Activated CD4-positive, alpha-beta T cell treated with anti-CD3 and anti-CD28 coated beads, Interleukin-2, Interleukin-6, amounts not matched to agents 100 ng/mL and 50 ng/mL, durations not matched to agents 16 hours and 8 hours (primary cell): ENCODE measurements at regions not wholly inside any gene's neighbourhood (a gene's known extent, or its start where the extent isn't known, plus 50 kb on each side); places are given as distances from the start of the nearest gene placed in this dataset.
"Not testable (repeated sequence)": the region's sequence is repeated elsewhere in the genome, so short reads cannot be mapped to it uniquely, and the experiment has no call there.

Experiments
- DNase-seq: peaks from one replicate; pipeline ENCODE4 v3.0.0-alpha.2; 2020

- DNase-seq, result no peak
Observed at GRCh38 chr6:159642995-159643394, 50.0 kb downstream of the SOD2 start.

- no peak for DNase-seq
Observed at GRCh38 chr6:159642481-159642880, 50.6 kb downstream of the SOD2 start.

GRCh38 chr6:159640722-159641482 lies 52.1 kb downstream of the SOD2 start:
- no peak for DNase-seq

GRCh38 chr6:159640322-159640721 lies 52.7 kb downstream of the SOD2 start:
- DNase-seq, result no peak

DNA sequence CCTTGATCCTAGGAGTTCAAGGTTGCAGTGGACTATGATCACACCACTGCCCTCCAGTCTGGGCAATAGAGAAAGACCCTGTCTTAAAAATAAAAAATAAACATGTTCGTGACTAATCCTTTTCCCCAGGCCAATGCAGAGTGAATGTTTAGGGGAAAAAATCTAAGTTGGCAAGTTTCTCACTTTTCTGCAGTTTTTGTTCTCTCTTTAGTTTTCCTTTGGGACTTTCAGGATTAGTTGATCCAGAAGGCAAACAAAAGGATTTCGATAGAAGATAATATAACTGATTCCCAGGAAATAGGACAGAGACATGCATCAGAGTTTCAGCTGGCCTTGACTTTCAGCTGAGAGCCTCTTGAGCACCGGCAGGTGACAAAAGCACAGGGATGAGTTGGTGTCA lies 53.3 kb downstream of the SOD2 start:
- DNase-seq, result no peak

GRCh38 chr6:159633196-159633595 lies 59.8 kb downstream of the SOD2 start:
- DNase-seq, result no peak

GRCh38 chr6:159631886-159632285 lies 61.2 kb downstream of the SOD2 start:
- no peak for DNase-seq

- DNase-seq, result no peak
Observed at GRCh38 chr6:159627939-159628338, 65.1 kb downstream of the SOD2 start.

GRCh38 chr6:159626506-159626905 lies 66.5 kb downstream of the SOD2 start:
- not testable (repeated sequence) for DNase-seq

DNA sequence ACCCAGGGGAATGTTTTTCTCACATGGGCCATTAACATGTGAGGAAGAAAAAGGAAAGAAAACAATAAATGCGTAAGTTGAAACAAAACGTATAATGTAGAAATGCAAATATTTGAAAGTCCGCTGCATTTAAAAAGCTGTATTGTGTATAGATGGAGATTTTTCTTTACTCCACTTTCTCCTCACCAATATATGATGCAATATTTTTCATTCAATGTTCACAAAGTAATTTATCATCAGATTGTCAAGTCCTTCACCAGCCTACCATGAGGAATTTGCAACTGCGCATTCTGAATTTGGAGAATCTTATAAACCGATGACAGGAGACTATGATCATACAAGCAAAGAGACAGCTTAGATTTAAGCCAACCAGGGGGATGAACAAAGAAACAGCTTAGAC lies 69.9 kb downstream of the SOD2 start:
- no peak for DNase-seq

GRCh38 chr6:159620947-159621346 lies 72.1 kb downstream of the SOD2 start:
- no peak for DNase-seq

DNA sequence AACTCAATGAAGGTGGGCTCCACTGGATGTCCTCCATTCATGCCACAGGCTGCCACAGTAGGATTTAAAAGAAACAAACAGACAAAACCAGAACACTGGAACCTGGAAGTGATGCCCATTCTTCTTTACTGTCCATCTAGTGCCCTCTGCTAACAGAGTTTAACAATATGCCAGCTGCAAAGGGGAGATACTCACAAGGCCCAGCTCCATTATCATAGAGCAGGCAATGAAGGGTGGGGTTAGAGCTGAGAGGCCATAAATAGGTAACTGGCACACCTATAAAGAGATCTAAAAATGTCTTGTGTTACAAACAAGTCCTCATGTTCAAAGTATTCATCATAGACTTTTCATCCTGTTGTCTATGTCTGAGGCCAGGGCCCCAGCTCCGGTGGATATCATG lies 75.6 kb downstream of the SOD2 start:
- no peak for DNase-seq

DNA sequence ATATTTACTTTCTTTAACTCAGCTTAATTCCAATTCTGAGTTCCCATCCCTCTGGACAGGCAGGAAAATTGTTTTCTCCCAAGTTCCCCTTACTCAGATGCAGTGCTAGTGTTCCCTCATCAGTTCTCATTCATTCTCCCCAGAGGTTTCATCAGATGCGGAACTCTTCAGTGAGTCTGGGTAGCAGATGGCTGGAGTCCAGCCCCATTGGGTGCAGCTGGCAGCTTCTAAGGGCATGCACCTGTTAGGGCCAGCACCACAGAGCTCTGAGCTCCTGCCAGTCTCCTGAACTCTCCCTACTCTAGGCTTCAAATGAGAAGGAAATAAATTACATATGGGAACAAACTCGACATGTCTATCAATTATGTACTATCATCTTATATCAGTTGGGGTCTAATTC lies 76.6 kb downstream of the SOD2 start:
- no peak for DNase-seq

- no peak for DNase-seq
Observed at GRCh38 chr6:159615918-159616317, 77.1 kb downstream of the SOD2 start.

GRCh38 chr6:159610881-159611280 lies 82.2 kb downstream of the SOD2 start:
- no peak for DNase-seq

DNA sequence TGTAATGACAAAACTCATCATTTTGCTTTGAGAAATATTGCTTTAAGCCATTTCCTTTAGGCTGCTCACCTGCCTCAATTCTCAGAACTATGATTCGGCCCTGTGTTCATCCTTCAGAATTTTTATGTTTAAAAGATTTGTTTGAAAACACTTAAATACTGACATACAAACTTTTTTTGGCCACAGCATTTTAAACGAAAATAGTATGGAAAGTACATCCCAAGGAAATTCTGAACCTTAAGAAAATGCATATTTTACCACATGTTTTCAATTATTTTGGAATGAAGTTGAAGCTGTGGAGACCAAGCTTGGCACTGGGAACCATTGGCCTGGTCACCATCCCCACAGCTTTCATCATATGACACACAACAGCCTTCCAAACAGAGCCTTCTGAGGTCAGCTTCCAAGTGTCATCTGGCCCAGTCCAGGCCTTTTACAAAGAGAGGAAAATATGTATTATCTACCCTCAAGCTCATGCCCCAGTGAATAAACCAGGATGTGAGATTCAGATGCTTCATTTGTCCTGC lies 83.3 kb downstream of the SOD2 start:
- DNase-seq, result no peak

GRCh38 chr6:159608961-159609651 lies 83.9 kb downstream of the SOD2 start:
- peak; percentile 20 for DNase-seq

DNA sequence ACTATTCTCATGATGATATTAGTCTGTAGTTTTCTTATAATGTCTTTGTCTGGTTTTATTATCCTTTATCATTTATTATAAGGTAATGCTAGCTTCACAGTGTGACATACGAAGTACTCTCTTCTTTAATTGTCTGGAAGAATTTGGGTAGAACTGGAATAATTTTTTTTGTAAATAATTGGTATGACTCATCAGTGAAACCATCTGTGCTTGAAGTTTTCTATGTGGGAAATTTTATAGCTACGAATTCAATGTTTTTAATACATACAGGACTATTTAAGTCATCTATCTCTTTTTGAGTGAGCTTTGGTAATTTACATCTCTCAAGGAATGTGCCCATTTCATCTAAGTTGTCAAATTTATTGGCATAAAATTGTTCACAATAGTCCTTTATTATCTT lies 86.3 kb downstream of the SOD2 start:
- DNase-seq, result no peak

DNA sequence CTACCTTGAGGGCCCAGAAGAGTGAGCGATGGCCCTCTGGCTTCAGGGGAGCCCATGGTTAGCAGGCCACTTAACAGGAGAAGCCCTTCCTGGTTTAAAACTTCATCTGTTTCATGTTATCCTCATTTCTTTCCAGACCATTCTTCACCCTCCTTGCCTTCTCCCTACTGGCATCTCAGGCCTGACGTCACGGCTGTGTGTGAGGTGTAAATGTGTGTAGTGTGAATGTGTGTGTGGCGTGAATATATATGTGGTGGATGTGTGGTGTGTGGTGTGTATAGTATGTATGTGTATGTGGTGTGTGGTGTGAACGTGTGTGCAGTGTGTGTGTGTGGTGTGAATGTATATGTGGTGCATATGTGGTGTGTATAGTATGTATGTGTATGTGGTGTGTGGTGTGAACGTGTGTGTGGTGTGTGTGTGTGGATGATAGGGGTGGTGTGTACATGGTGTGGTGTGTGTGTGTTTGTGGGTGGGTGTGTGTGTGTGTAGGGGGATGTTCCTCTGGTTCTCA lies 88.5 kb downstream of the SOD2 start:
- DNase-seq, result no peak

GRCh38 chr6:159602431-159603041 lies 90.5 kb downstream of the SOD2 start:
- DNase-seq, result no peak

GRCh38 chr6:159601211-159601610 lies 91.8 kb downstream of the SOD2 start:
- DNase-seq, result no peak

- DNase-seq, result no peak
Observed at GRCh38 chr6:159595173-159595572, 97.9 kb downstream of the SOD2 start.

GRCh38 chr6:159594750-159595117 lies 98.3 kb downstream of the SOD2 start:
- no peak for DNase-seq
